HG02973 (cell line): ENCODE measurements at regions not wholly inside any gene's neighbourhood (a gene's known extent, or its start where the extent isn't known, plus 50 kb on each side); places are given as distances from the start of the nearest gene placed in this dataset.

Experiments
- ATAC-seq: cut with Tn5 transposase; IDR thresholded peaks from one replicate; pipeline ENCODE4 v1.9.1; 2021; ENCODE audit warnings: moderate library complexity; ENCODE audit not compliant: unreplicated experiment

DNA sequence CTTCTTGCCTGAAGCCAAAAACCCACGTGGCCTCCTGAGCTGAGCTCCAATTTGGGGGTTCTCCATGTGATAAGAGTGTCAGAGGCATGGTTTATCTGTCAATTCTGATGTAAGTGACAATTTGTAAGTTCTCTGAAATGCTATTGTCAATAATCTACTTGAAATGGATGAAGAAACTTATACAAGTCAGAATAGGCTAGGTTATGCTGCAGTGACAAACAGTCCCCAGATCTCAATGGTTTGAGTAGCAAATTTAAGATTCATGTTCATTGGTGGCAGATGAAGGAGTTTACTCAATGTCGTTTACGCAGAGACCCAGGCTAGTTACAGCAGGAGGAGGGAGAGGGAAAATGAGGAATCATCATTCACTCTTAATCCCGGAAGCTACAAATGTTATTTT lies 352.4 kb downstream of the KIF16B start:
- no peak for ATAC-seq

GRCh38 chr20:16219182-16219581 lies 354.1 kb downstream of the KIF16B start:
- no peak for ATAC-seq

DNA sequence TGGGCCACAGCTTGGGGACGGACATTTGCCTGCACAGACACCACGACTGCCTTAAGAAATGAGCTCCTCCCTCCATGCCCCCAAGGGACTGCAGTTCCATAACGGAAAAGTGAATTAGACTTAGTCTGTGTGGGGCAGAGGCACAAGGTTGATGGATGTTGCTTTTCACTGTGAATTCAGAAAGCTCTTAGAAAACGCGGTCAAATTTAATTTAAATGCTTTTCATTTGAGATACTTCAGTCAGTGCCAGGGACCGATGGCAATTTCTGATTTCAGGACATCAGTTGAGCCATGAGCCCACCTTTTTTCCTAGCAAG lies 356.4 kb downstream of the KIF16B start:
- no peak for ATAC-seq

GRCh38 chr20:16216227-16216913 lies 356.9 kb downstream of the KIF16B start:
- no peak for ATAC-seq

- ATAC-seq = no peak
Observed at GRCh38 chr20:16215041-16215440, 358.2 kb downstream of the KIF16B start.

DNA sequence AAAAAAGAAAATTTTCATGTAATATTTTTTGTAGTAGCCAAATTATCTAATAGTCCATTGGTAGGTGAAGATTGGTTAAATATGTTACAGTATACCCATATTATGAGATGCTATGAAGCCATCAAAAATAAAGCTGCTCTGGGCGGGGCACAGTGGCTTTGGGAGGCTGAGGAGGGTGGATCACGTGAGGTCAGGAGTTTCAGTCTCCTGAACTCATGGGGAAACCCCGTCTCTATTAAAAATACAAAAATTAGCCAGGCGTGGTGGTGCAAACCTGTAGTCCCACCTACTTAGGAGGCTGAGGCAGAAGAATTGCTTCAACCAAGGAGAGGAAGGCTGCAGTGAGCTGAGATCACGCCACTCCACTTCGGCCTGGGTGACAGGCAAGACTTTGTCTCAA lies 360.5 kb downstream of the KIF16B start:
- ATAC-seq = no peak

DNA sequence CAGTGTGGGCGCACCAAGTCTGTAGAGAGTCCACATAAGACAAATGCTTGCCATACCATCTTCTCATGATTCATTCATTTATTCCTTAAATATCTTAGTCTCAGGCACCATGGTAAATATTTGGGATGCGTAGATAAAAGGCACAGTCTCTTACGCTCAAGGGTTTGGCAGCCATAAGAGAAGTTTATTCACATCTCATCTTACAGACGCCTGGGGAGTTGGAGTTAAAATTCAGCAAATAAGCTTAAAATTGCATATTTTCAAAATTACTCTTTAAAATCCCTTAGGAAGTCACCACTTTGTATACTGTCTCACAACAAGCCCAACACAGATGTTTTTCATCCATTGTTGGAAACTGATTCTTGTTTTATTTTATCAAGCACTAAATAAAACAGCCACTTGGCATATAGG lies 363.3 kb downstream of the KIF16B start:
- ATAC-seq = no peak

- no peak for ATAC-seq
Observed at GRCh38 chr20:16209357-16209756, 363.9 kb downstream of the KIF16B start.

DNA sequence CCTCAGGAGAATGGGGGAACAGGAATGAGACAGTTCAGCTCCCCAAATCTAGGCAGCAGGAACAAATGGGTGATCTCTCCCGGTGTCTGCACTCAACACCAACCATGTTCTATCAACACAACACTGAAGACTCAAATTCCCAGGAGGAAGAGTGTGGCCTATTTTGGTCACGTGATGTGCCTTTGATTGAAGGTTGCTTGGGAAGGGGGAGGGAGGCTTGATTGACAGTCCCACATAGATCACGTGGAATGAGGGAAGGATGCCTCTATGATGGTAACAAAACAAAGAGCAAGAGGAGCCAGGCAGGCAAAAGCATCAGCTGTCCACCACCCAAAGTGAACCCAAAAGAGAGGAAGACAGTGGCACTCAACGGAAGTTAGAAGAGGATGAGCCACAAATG lies 364.8 kb downstream of the KIF16B start:
- ATAC-seq = no peak

DNA sequence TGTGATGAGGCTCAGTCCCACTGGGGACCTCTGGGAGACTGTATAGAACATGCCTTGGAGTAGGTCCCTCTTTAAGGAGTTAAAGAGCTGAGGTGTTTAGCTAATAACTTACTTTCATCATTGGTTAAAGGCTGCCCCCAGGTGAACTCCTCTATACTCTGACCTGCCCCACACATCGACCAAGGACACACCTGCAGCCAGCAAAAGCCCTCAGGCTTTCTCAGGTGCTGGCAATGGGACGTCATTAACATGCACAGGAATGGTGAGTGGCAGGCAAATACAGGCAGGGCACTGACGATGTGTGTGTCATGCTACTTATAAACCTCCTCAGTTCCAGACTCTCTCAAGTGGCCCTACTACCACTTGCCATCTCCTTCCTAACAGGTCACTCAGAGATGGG lies 366.4 kb downstream of the KIF16B start:
- ATAC-seq = no peak

DNA sequence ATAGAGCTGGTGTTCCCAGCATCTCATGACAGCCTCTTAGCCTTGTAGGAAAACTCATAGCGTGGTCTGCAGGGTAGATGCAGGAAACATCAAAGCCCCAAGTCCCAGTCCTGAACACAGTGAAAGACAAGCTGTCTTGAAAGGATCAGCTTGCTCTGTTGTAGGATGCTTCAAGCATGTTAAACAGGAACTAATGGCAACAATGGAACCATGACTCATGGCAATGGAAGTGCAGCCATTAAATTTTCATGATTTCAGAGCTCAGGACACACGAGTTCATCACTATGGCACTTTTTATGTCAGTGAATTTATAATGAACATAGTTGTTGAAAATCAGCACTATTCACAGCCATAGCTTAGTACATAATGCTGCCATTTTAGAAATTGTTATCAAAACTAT lies 367.7 kb downstream of the KIF16B start:
- ATAC-seq = no peak

GRCh38 chr20:16203096-16203495 lies 370.2 kb downstream of the KIF16B start:
- no peak for ATAC-seq

GRCh38 chr20:16201191-16201590 lies 372.1 kb downstream of the KIF16B start:
- ATAC-seq = no peak

DNA sequence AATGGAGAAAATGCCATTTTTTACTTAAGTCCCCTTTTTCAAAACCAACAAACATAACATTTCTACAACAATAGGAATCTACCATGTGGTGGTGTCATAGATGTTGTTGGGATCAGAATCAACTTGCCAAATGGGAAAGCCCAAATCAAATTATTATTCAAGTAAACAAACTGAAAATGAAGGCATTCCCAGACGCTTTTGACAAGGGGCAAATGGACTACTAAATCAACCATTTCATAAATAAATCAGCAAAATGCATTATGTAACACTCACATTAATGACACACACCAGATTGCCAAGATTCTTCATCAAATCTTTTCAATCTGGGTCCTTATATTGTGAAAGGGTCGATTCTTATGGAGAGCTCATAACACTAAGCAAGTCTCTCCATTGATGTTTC lies 375.6 kb downstream of the KIF16B start:
- no peak for ATAC-seq

- ATAC-seq = no peak
Observed at GRCh38 chr20:16195671-16196070, 377.6 kb downstream of the KIF16B start.

GRCh38 chr20:16194617-16195360 lies 378.5 kb downstream of the KIF16B start:
- no peak for ATAC-seq

DNA sequence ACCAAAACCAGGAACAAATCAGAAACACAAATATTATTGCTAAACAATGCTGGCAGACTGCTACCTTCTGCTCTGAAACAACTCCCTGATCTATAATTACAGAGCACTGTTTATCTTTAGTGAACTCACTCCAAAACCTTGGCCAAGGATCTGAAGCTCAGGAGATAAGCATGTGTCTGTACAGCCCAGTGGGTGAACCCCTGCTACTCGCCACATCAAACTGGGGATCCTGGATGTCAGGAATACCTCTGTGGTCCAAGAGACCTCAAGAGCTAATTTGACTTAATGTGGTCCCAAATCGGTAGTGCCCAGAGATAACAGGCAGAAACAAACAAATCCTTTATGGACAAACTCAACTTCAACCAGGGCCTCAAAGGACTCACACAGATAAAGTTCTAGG lies 381.8 kb downstream of the KIF16B start:
- no peak for ATAC-seq

GRCh38 chr20:16189371-16189770 lies 383.9 kb downstream of the KIF16B start:
- ATAC-seq = no peak

- ATAC-seq = no peak
Observed at GRCh38 chr20:16187956-16188616, 385.2 kb downstream of the KIF16B start.

DNA sequence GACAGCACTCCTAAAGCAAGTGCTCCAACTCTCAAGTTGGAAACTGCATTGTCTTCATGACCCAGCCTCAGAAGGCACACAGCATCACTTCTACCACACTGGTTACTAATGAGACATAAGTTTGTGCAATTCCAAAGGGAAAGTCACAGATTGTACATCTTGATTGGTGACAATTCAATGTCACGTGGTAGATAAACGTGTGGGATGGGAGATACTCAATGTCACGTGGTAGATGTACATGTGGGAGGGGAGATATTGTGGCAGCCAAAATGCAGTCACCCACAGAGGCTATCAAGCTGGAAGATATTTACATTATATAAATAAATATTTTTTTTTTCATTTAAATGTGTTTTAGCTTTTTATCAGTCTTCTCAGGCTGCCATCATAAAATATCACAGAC lies 393.3 kb downstream of the KIF16B start:
- ATAC-seq = no peak

DNA sequence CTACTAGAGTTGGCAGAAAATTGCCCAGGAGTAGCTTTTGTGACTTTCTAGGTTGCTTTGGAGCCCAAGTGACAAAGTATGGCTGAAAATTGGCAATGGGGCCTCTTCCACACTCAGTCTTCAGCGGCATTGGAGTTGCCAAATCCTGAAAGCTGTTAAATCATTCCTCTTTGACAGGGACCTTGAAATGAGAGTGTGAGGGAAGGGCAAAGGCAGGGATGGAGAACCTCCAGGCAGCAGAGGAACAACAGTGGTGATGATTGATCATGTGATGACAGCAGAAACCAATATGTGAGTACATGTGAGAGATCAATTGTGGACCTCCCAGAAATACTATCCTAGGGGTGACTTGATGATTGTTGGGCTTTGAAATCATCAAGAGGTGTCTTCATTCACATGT lies 393.9 kb downstream of the KIF16B start:
- ATAC-seq = no peak

DNA sequence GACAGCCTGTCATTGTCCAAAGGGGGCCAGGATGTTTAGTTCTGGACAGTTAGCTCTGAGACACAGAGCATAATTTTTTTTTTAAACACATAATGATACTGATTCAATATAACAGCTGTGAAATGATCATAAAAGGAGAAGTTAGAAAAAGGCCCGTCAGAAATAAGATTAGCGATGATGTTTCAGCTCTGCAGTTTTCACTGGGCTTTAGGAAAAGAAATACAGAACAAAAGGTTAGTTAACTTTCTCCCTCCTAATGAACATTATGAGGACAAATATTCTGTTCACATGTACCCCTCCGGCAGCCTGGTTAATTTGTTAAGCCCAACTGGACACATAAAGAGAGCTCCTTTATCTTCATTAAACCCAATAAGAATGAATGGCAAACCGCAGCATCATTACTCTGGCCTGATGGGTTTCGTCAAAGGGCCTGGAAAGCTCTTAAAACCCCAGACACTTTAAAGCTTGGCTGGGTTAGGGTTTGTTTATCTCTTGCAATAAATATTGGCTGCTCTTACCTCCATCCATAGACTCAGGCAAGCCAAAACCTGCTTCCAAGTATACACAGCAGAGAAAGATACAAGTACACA lies 394.6 kb downstream of the KIF16B start:
- ATAC-seq = no peak
